Subcutaneous abdominal adipose tissue (tissue), 5 donors: ENCODE measurements at regions not wholly inside any gene's neighbourhood (a gene's known extent, or its start where the extent isn't known, plus 50 kb on each side); places are given as distances from the start of the nearest gene placed in this dataset.

Experiments used
- H3K27ac ChIP-seq: one replicate; pipeline ENCODE4 v1.7.0; 2013; ENCODE audit warnings: low read depth, mild to moderate bottlenecking, inconsistent platforms, low read length, moderate library complexity
- H3K27me3 ChIP-seq, 5 donors: one replicate each; pipeline ENCODE4 v1.7.0; 2013; ENCODE audit warnings: low read length in 5 of 5, inconsistent platforms in 1 of 5; ENCODE audit not compliant: control insufficient read depth in 5 of 5, insufficient read depth in 4 of 5
- H3K36me3 ChIP-seq, 5 donors: one replicate each; pipeline ENCODE4 v1.7.0; 2013; ENCODE audit warnings: low read length in 5 of 5; ENCODE audit not compliant: control insufficient read depth in 5 of 5, insufficient read depth in 5 of 5
- H3K4me1 ChIP-seq, 5 donors: one replicate each; pipeline ENCODE4 v1.7.0; 2013; ENCODE audit warnings: low read length in 5 of 5, mild to moderate bottlenecking in 3 of 5, moderate library complexity in 1 of 5; ENCODE audit not compliant: control insufficient read depth in 5 of 5, insufficient read depth in 5 of 5
- H3K4me3 ChIP-seq, 5 donors: one replicate each; pipeline ENCODE4 v1.7.0; 2013; ENCODE audit warnings: low read length in 5 of 5, low read depth in 1 of 5
- H3K9ac ChIP-seq, 5 donors: one replicate each; pipeline ENCODE4 v1.7.0; 2013; ENCODE audit warnings: low read length in 5 of 5, mild to moderate bottlenecking in 4 of 5, moderate library complexity in 3 of 5
- H3K9me3 ChIP-seq, 5 donors: one replicate each; pipeline ENCODE4 v1.7.0; 2013; ENCODE audit warnings: low read length in 5 of 5; ENCODE audit not compliant: control insufficient read depth in 5 of 5
- donor health status: healthy.
- donor health status: healthy.
- donor health status: healthy.
- donor health status: healthy.
- donor health status: healthy.

GRCh38 chr12:125604976-125605375 lies 539.7 kb downstream of the AACS start:
- peaks cover 0 to 2% (median 0%) of the 10 kb centered on the region in 5 donors for H3K9me3 ChIP-seq
- no peaks in the 10 kb centered on the region for H3K4me1 ChIP-seq
- no peaks in the 10 kb centered on the region for H3K36me3 ChIP-seq
- no peak overlapping the region for H3K9ac ChIP-seq
- no peak overlapping the region for H3K27ac ChIP-seq
- H3K4me3 ChIP-seq, result no peak overlapping the region
- H3K27me3 ChIP-seq, result no peaks in the 10 kb centered on the region

DNA sequence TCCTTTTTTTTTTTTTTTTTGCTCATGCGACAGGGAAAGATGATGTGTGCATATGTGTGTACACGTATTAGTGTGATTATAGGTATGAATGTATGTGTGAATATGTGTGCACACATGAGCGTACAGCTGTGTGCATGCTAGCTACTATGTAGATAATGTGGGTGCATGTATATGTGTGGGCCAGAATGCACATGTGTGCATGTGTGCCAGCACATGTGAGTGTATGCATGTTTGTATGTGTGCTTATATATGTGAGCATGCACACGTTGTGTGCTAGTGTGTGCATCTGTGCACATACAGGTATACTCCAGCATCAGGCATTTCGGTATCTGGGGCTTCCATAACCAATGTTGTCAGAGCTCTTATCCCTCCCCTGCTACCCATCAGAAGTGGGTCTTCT lies 541.1 kb downstream of the AACS start:
- H3K4me3 ChIP-seq, result no peak overlapping the region
- H3K27me3 ChIP-seq, result no peaks in the 10 kb centered on the region
- no peaks in the 10 kb centered on the region for H3K36me3 ChIP-seq
- H3K4me1 ChIP-seq, result no peaks in the 10 kb centered on the region
- H3K27ac ChIP-seq, result no peak overlapping the region
- H3K9me3 ChIP-seq, result peaks cover 0 to 2% (median 0%) of the 10 kb centered on the region in 5 donors
- no peak overlapping the region for H3K9ac ChIP-seq

DNA sequence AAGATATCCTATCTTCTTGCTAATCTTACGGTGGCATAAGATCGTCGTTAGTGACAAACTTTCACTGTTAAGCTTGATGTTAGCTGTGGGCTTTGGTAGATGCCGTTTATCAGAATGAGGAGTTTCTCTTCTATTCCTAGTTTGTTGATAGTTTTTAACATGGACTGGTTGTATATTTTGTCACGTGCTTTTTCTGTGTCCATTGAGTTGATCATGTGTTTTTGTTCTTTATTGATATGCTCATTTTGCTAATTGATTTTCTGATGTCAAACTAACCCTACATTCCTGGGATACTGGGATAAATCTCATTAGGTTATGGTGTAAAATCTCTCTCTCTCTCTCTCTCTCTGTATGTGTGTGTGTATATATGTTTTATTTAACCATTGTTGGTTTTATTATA lies 545.1 kb downstream of the AACS start:
- Histone ChIP-seq H3K9me3 (peaks cover 0 to 2% (median 0%) of the 10 kb centered on the region in 5 donors), H3K27ac (no peak overlapping the region), H3K9ac (no peak overlapping the region), H3K4me1 (no peaks in the 10 kb centered on the region), H3K4me3 (no peak overlapping the region), H3K36me3 (no peaks in the 10 kb centered on the region), H3K27me3 (no peaks in the 10 kb centered on the region)

GRCh38 chr12:125610971-125611370 lies 545.7 kb downstream of the AACS start:
- H3K27ac ChIP-seq, result no peak overlapping the region
- no peak overlapping the region for H3K4me3 ChIP-seq
- H3K36me3 ChIP-seq, result no peaks in the 10 kb centered on the region
- no peak overlapping the region for H3K9ac ChIP-seq
- no peaks in the 10 kb centered on the region for H3K4me1 ChIP-seq
- H3K27me3 ChIP-seq, result no peaks in the 10 kb centered on the region
- peaks cover 0 to 2% (median 0%) of the 10 kb centered on the region in 5 donors for H3K9me3 ChIP-seq

DNA sequence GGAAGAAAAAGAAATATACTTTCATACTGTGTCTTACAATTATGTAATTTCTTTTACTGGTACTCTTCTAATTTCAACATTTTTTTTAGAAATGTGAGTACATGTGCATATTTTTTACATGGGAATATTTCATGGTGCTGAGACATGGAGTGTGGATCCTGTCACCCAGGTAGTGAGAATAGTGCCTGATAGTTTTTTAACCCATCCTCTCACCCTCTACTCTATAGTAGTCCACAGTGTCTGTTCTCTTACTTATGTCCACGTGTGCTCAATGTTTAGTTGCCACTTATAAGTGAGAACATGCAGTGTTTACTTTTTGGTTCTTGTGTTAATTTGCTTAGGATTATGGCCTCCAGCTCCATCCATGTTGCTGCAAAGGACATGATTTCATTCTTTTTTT lies 548.8 kb downstream of the AACS start:
- H3K27me3 ChIP-seq, result no peaks in the 10 kb centered on the region
- H3K36me3 ChIP-seq, result no peaks in the 10 kb centered on the region
- H3K9me3 ChIP-seq, result peaks cover 0 to 8% (median 7%) of the 10 kb centered on the region in 5 donors
- H3K27ac ChIP-seq, result no peak overlapping the region
- no peak overlapping the region for H3K4me3 ChIP-seq
- no peaks in the 10 kb centered on the region for H3K4me1 ChIP-seq
- no peak overlapping the region for H3K9ac ChIP-seq

GRCh38 chr12:125619723-125620122 lies 554.5 kb downstream of the AACS start:
- no peaks in the 10 kb centered on the region for H3K36me3 ChIP-seq
- no peak overlapping the region for H3K4me3 ChIP-seq
- no peak overlapping the region for H3K27ac ChIP-seq

DNA sequence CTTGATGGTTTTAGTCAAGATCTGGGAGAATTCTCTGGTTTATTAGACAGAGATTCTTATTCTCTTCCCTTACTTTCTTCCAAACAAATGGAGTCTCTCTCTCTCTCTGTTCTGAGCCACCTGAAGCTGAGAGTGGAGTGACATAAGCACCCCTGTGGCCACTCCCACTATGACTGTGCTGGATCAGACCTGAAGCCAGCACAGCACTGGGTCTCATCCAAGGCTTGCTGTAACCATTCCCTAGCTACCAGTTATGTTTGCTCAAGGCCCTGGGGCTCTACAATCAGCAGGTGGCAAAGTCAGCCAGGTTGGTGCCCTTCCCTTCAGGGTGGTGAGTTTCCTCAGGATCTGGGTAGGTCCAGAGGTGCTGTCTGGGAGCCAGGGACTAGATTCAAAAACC lies 568.5 kb downstream of the AACS start:
- no peaks in the 10 kb centered on the region for H3K27me3 ChIP-seq
- H3K4me3 ChIP-seq, result no peak overlapping the region
- H3K9me3 ChIP-seq, result peaks cover 0 to 5% (median 3%) of the 10 kb centered on the region in 5 donors
- no peak overlapping the region for H3K27ac ChIP-seq
- H3K9ac ChIP-seq, result no peak overlapping the region
- no peaks in the 10 kb centered on the region for H3K36me3 ChIP-seq
- H3K4me1 ChIP-seq, result no peaks in the 10 kb centered on the region

More at GRCh38 chr12:125619723-125620122, 554.5 kb downstream of the AACS start:
- Histone ChIP-seq H3K9me3 (peaks cover 0 to 10% (median 7%) of the 10 kb centered on the region in 5 donors), H3K4me1 (no peaks in the 10 kb centered on the region), H3K9ac (no peak overlapping the region), H3K27me3 (no peaks in the 10 kb centered on the region)

GRCh38 chr12:125634813-125635212 lies 569.6 kb downstream of the AACS start:
- Histone ChIP-seq H3K9me3 (peaks cover 0 to 5% (median 3%) of the 10 kb centered on the region in 5 donors), H3K9ac (no peak overlapping the region), H3K27me3 (no peaks in the 10 kb centered on the region), H3K36me3 (no peaks in the 10 kb centered on the region), H3K4me1 (no peaks in the 10 kb centered on the region), H3K27ac (no peak overlapping the region), H3K4me3 (no peak overlapping the region)

- Histone ChIP-seq H3K36me3 (no peaks in the 10 kb centered on the region), H3K4me1 (no peaks in the 10 kb centered on the region), H3K27me3 (no peaks in the 10 kb centered on the region), H3K9me3 (no peaks in the 10 kb centered on the region), H3K4me3 (no peak overlapping the region), H3K27ac (no peak overlapping the region), H3K9ac (no peak overlapping the region)
Observed at GRCh38 chr12:125639826-125640225, 574.6 kb downstream of the AACS start.

- Histone ChIP-seq H3K9me3 (no peaks in the 10 kb centered on the region), H3K36me3 (no peaks in the 10 kb centered on the region), H3K27ac (no peak overlapping the region), H3K4me1 (no peaks in the 10 kb centered on the region), H3K27me3 (no peaks in the 10 kb centered on the region), H3K9ac (no peak overlapping the region), H3K4me3 (no peak overlapping the region)
Observed at GRCh38 chr12:125643055-125643454, 577.8 kb downstream of the AACS start.

- H3K36me3 ChIP-seq, result no peaks in the 10 kb centered on the region
- no peaks in the 10 kb centered on the region for H3K27me3 ChIP-seq
- no peaks in the 10 kb centered on the region for H3K4me1 ChIP-seq
- no peak overlapping the region for H3K4me3 ChIP-seq
- H3K9ac ChIP-seq, result no peak overlapping the region
- H3K9me3 ChIP-seq, result peaks cover 0 to 4% (median 0%) of the 10 kb centered on the region in 5 donors
- H3K27ac ChIP-seq, result no peak overlapping the region
Observed at GRCh38 chr12:125645724-125646123, 580.5 kb downstream of the AACS start.
